ENCODE measurements at regions not wholly inside any gene's neighbourhood (a gene's known extent, or its start where the extent isn't known, plus 50 kb on each side); places are given as distances from the start of the nearest gene placed in this dataset.

DNA sequence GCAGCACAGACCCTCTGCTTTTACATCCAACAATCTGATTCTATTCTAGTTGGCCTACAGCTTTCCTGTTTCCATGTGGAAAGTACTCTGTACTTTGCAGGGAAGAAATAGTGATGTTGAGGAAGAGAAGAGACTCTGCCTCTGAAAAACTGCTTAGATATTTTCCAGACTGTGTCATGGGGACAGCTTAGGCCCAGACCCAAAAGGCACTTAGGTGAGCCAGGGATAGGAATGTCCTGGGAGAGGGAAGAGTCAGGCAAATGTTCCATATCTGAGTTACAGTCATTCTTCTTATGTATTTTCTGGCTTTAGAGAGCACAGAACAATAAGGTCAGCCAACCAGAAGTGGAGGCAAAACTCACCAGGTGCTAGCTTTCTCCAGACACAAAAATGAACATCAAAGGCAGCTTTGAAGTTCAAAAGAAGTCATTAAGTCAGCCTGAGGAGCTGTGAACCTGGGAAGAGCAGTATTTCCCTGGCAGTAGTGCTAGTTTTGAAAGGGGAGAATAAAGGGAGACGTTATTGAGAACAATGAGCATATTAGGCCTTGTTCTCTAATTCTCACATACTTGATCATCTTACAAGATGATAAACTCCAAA, 199.7 kb upstream of the LMNTD1 start:
- TF ChIP-seq, protein P1, sequence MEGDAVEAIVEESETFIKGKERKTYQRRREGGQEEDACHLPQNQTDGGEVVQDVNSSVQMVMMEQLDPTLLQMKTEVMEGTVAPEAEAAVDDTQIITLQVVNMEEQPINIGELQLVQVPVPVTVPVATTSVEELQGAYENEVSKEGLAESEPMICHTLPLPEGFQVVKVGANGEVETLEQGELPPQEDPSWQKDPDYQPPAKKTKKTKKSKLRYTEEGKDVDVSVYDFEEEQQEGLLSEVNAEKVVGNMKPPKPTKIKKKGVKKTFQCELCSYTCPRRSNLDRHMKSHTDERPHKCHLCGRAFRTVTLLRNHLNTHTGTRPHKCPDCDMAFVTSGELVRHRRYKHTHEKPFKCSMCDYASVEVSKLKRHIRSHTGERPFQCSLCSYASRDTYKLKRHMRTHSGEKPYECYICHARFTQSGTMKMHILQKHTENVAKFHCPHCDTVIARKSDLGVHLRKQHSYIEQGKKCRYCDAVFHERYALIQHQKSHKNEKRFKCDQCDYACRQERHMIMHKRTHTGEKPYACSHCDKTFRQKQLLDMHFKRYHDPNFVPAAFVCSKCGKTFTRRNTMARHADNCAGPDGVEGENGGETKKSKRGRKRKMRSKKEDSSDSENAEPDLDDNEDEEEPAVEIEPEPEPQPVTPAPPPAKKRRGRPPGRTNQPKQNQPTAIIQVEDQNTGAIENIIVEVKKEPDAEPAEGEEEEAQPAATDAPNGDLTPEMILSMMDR (conservative IDR thresholded peaks at IDR 0.05; ENCODE audit: low read depth, low read length): no peak
- TF ChIP-seq EZH2 (IDR thresholded peaks at IDR 0.05; ENCODE audit: low read length, unreplicated experiment): no peak
- TF ChIP-seq EZH2phosphoT487 (IDR thresholded peaks at IDR 0.05; ENCODE audit: borderline replicate concordance, low read length): no peak
